MCF 10A (cell line): ENCODE measurements at regions not wholly inside any gene's neighbourhood (a gene's known extent, or its start where the extent isn't known, plus 50 kb on each side); places are given as distances from the start of the nearest gene placed in this dataset.
A peak's percentile ranks its signal among the peaks of the same experiment; 100 is the strongest.
"Not testable (repeated sequence)": the region's sequence is repeated elsewhere in the genome, so short reads cannot be mapped to it uniquely, and the experiment has no call there.

Experiments used
- BruUV-seq: library from RNA; stranded (reverse); fragments of 400-500 nt; replicated peaks from 2 replicates; lab custom pipeline; 2021; lab: Mats Ljungman, UMichigan
- CTCF ChIA-PET: fragments of 300-600 bp; sonication (Branson Sonifier 250); formaldehyde crosslinking; extraction: SDS; loops from one replicate; lab custom pipeline; 2021; ENCODE audit warnings: antibody characterized with exemption, inconsistent platforms; lab: Yijun Ruan, JAX
- POLR2A ChIA-PET: fragments of 300-600, 350-650 bp; sonication (Branson Sonifier 250); formaldehyde crosslinking; extraction: SDS; loops from one replicate; lab custom pipeline; 2020; ENCODE audit warnings: antibody characterized with exemption, inconsistent platforms; lab: Yijun Ruan, JAX
- DNase-seq: peaks from one replicate; pipeline ENCODE4 v3.0.0-alpha.2; 2018; ENCODE audit not compliant: unreplicated experiment
- H3K27ac Mint-ChIP-seq: one replicate; pipeline ENCODE4 v1.8.0; 2022; ENCODE audit warnings: mild to moderate bottlenecking, low read depth, mixed read lengths; ENCODE audit not compliant: unreplicated experiment
- H3K27me3 Mint-ChIP-seq: one replicate; pipeline ENCODE4 v1.8.0; 2022; ENCODE audit warnings: mixed read lengths; ENCODE audit not compliant: insufficient read depth, unreplicated experiment
- H3K36me3 Mint-ChIP-seq: one replicate; pipeline ENCODE4 v1.8.0; 2022; ENCODE audit warnings: mild to moderate bottlenecking, moderate library complexity, mixed read lengths; ENCODE audit not compliant: insufficient read depth, unreplicated experiment
- H3K4me1 Mint-ChIP-seq: one replicate; pipeline ENCODE4 v1.8.0; 2022; ENCODE audit warnings: mixed read lengths; ENCODE audit not compliant: insufficient read depth, unreplicated experiment
- H3K4me3 Mint-ChIP-seq: one replicate; pipeline ENCODE4 v1.8.0; 2022; ENCODE audit warnings: mild to moderate bottlenecking, moderate library complexity, mixed read lengths; ENCODE audit not compliant: unreplicated experiment
- H3K9me3 Mint-ChIP-seq: one replicate; pipeline ENCODE4 v1.8.0; 2022; ENCODE audit warnings: mixed read lengths; ENCODE audit not compliant: unreplicated experiment
- intact Hi-C: fragments of 100-400 bp; cut with micrococcal nuclease; formaldehyde crosslinking; loops from 2 replicates; pipeline ENCODE4 v1.14.1; 2022

DNA sequence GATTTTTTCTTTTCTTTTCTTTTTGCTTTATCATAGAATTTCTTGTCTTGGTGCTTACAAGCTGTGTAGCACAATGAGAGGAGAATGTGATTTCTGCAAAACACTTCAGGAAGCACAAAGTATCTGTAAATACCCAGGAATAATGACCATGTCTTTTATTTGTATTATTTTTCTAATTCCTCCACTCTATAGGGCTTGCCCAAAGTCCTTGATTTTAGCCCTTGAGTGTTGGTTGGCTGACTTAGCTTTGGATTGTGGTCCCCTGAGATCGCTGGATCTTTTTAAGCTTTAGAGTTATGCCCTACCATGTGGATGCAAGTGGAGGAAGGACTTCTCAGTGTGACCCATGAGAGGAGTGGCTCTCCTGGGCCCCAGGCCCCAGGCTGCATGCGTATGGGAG lies 52.2 kb downstream of the HOXC4 start:
- H3K27ac Mint-ChIP-seq, H3K4me1 Mint-ChIP-seq, intact Hi-C loops, H3K4me3 Mint-ChIP-seq, CTCF ChIA-PET, H3K9me3 Mint-ChIP-seq, POLR2A ChIA-PET, DNase-seq, BruUV-seq, H3K36me3 Mint-ChIP-seq: not testable (repeated sequence)
- peaks cover 37% of the 10 kb centered on the region for H3K27me3 Mint-ChIP-seq

DNA sequence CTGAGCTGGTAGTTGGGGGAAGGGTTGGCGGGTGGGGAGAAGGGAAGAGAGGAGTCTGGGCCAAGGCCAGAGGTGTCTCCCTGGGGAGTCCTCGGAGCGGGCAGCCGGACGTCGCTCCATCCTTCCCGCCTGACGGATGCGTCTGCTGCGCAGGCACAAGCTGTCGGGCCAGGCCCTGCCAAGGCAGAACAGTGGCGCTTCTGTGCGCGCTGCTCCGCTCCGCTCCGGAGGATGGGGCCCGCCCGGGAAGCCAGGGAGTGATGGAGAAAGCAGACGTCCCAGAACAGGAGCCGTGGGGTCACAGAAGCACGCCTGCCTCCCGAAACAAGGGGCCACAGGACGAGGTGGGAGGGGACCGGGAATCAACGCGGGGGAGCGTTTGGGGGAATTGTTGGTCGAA lies 52.6 kb downstream of the HOXC4 start:
- H3K27ac Mint-ChIP-seq, POLR2A ChIA-PET, CTCF ChIA-PET, H3K36me3 Mint-ChIP-seq, intact Hi-C loops, BruUV-seq, DNase-seq, H3K9me3 Mint-ChIP-seq, H3K4me1 Mint-ChIP-seq, H3K4me3 Mint-ChIP-seq: not testable (repeated sequence)
- H3K27me3 Mint-ChIP-seq: peaks cover 32% of the 10 kb centered on the region

DNA sequence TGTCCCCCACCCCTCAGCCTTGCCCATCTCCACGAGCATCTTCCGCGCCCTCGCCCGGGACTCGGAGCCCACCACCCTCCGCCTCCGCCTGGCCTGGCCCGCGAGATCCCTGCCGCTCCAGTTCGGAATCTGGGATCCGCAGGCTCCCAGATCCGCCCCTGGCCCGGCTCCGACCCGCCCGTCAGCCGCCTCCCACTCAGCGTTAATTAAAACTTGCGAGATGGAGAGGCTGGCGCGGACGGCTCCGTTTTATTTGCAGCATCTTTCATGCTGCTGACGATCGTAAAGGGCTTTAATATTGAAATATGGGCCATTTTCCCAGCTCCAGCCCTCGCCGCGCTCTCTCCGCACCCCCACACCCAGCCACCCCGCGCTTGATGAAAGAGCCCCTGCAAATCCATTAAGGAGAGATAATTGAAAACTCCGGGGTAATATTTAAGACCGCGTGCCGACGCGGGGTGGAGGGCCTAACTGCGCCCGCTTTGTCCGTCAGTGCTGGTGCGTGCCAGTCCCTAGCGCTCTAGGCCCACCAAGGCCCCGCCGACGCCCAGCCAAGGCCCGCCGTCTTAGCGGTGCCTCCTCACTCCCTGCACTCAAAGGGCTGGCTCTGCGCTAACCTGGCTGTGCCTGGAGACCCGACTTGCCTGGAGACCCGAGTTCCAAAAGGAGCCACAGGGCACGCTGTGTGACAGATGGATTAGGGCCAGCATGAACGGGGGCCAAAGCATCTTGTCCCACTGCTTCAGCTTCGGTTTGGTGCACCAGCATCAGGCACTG lies 53.4 kb downstream of the HOXC4 start:
- CTCF ChIA-PET, H3K36me3 Mint-ChIP-seq, H3K9me3 Mint-ChIP-seq, intact Hi-C loops, DNase-seq, H3K4me3 Mint-ChIP-seq, BruUV-seq, H3K4me1 Mint-ChIP-seq, H3K27ac Mint-ChIP-seq: not testable (repeated sequence)
- peaks cover 26% of the 10 kb centered on the region for H3K27me3 Mint-ChIP-seq
- POLR2A ChIA-PET: interaction anchor here (0.7 kb wide), 1 partner anchor 90 kb away, joined by 3 read pairs; no protein-coding TSS in a partner anchor

- H3K9me3 Mint-ChIP-seq, BruUV-seq: not testable (repeated sequence)
These were observed 58.7 kb downstream of the HOXC4 start for GRCh38 chr12:54112336-54112735.

GRCh38 chr12:54116055-54116454 lies 62.4 kb downstream of the HOXC4 start:
- H3K9me3 Mint-ChIP-seq, H3K4me1 Mint-ChIP-seq, BruUV-seq, CTCF ChIA-PET, DNase-seq, H3K4me3 Mint-ChIP-seq, H3K27ac Mint-ChIP-seq, H3K27me3 Mint-ChIP-seq, intact Hi-C loops: not testable (repeated sequence)
- POLR2A ChIA-PET: interaction anchor here (0.6 kb wide), 1 partner anchor 143 kb away, joined by 3 read pairs; the partner anchor contains the start of gene HOXC11
- H3K36me3 Mint-ChIP-seq: peaks cover 11% of the 10 kb centered on the region

More at GRCh38 chr12:54112336-54112735, 58.7 kb downstream of the HOXC4 start:
- H3K4me3 Mint-ChIP-seq, H3K36me3 Mint-ChIP-seq, intact Hi-C loops, H3K4me1 Mint-ChIP-seq, POLR2A ChIA-PET, H3K27ac Mint-ChIP-seq, DNase-seq, CTCF ChIA-PET: not testable (repeated sequence)
- peaks cover 13% of the 10 kb centered on the region for H3K27me3 Mint-ChIP-seq

GRCh38 chr12:54117392-54117791 lies 63.8 kb downstream of the HOXC4 start:
- H3K27ac Mint-ChIP-seq, H3K27me3 Mint-ChIP-seq, H3K4me3 Mint-ChIP-seq, H3K4me1 Mint-ChIP-seq, DNase-seq, BruUV-seq, intact Hi-C loops, H3K9me3 Mint-ChIP-seq: not testable (repeated sequence)
- ChIA-PET CTCF (interaction anchor here (0.6 kb wide), 1 partner anchor 167 kb away, joined by 3 read pairs; no protein-coding TSS in a partner anchor), POLR2A (interaction anchor here (1.0 kb wide), 1 partner anchor 17 kb away, joined by 4 read pairs; no protein-coding TSS in a partner anchor)
- peaks cover 11% of the 10 kb centered on the region for H3K36me3 Mint-ChIP-seq

- intact Hi-C loops, BruUV-seq, H3K4me1 Mint-ChIP-seq, CTCF ChIA-PET, H3K27me3 Mint-ChIP-seq, H3K4me3 Mint-ChIP-seq, H3K27ac Mint-ChIP-seq, POLR2A ChIA-PET, DNase-seq, H3K9me3 Mint-ChIP-seq: not testable (repeated sequence)
- peaks cover 11% of the 10 kb centered on the region for H3K36me3 Mint-ChIP-seq
These were observed 65.4 kb downstream of the HOXC4 start for GRCh38 chr12:54119082-54119481.

DNA sequence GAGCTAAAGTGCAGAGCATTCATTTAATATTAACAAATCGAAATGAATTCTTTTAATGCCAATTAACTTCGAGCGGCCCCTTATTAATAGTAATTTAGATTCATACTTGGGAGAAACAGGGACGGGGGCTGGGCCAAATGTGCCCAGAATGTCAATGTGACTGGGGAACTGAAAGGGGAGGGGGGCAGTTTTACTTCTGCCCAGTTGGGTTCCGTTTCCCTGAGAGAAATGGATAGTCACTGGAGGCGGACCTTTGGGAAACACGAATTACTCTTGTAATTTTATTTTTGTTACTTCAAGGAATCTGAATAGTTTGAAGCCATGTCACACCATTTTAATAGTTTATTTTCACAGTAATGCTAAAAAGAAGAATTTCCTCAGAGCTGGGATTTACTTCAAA lies 64.8 kb downstream of the SMUG1 start:
- DNase-seq, CTCF ChIA-PET, POLR2A ChIA-PET, H3K27me3 Mint-ChIP-seq, intact Hi-C loops, H3K9me3 Mint-ChIP-seq, H3K27ac Mint-ChIP-seq, H3K4me3 Mint-ChIP-seq, BruUV-seq: not testable (repeated sequence)
- H3K36me3 Mint-ChIP-seq: peaks cover 17% of the 10 kb centered on the region
- H3K4me1 Mint-ChIP-seq: peaks cover 19% of the 10 kb centered on the region

DNA sequence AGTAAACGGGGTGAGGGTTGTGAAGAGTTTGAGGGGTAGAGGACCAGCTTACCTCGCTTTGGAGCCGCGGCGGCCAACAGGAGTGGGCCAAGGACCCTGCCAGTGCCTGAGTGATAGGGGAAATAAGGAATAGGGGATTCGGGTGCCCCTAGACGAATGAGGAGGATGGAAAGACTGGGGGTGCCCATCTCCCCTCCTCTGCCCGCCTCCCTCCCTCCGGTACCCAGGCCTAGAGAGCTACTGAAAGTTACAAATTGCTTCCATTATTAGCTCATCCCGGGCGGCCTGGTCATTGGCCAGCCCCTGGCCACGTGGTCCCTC lies 63.1 kb downstream of the SMUG1 start:
- H3K36me3 Mint-ChIP-seq: peaks cover 18% of the 10 kb centered on the region
- H3K27ac Mint-ChIP-seq, H3K27me3 Mint-ChIP-seq, BruUV-seq, DNase-seq, H3K9me3 Mint-ChIP-seq, CTCF ChIA-PET: not testable (repeated sequence)
- POLR2A ChIA-PET: interaction anchor here (0.9 kb wide), 1 partner anchor 397 kb away, joined by 3 read pairs; no protein-coding TSS in a partner anchor
- H3K4me1 Mint-ChIP-seq: peaks cover 19% of the 10 kb centered on the region
- intact Hi-C loops: loop anchor here (2.0 kb wide), 2 partner anchors 65 to 93 kb away; partner anchors contain the start of gene HOXC5
- peak overlapping the region; percentile 86 for H3K4me3 Mint-ChIP-seq
